Kidney epithelial cell (primary cell): ENCODE measurements at regions not wholly inside any gene's neighbourhood (a gene's known extent, or its start where the extent isn't known, plus 50 kb on each side); places are given as distances from the start of the nearest gene placed in this dataset.

Experiments
- DNase-seq: peaks from one replicate; pipeline ENCODE4 v3.0.0-alpha.2; 2010; ENCODE audit warnings: low read depth
- H3K27me3 ChIP-seq: 2 replicates; pipeline ENCODE4 v1.6.0; 2011; ENCODE audit warnings: low read length; ENCODE audit not compliant: control insufficient read depth, insufficient read depth
- H3K36me3 ChIP-seq: 2 replicates; pipeline ENCODE4 v1.5.1; 2011; ENCODE audit warnings: low read length; ENCODE audit not compliant: control insufficient read depth, insufficient read depth
- H3K4me3 ChIP-seq: 2 replicates; pipeline ENCODE4 v1.5.1; 2011; ENCODE audit warnings: low read depth, mild to moderate bottlenecking, control low read depth, low read length
- CTCF ChIP-seq: IDR thresholded peaks from 2 replicates; pipeline ENCODE4 v1.5.1; 2011; ENCODE audit warnings: mild to moderate bottlenecking, moderate library complexity, low read length, control low read depth, inconsistent platforms; ENCODE audit not compliant: insufficient read depth, poor library complexity, severe bottlenecking

DNA sequence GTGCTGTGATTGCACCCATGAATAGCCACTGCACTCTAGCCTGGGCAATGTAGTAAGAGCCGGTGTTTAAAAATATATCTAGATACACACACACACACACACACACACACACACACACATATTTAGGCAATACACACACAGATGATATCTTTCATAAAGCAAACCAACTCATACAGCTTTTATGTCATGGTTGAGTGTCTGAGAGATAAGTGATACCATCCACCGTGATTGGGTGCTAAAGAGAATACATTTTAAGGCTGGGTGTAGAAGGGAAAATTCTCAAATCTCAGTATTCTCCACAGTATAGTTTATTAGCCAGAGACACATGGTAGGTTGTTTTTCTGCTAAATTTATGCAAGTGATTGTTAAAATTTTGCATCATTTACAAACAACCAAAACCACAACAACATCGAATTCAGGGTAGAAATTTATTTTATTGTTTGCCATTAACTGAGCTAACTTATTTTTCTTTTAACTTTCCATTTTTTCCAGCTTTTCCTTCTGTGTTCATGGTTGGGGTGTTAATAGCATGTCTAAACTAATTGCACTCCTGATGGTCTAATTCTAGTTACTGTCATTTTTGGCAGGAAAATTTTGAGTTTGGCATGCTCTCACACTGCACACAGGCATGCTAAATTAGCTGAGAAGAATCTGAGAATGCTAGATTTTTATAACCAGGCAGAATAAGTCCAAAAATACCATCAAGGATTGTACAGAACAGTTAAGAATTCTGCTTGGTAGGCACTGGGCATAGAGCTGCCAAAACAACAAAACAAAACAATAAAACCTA lies 57.9 kb upstream of the SYPL1 start:
- no peaks in the 10 kb centered on the region for H3K36me3 ChIP-seq
- no peak for TF ChIP-seq CTCF
- DNase-seq: no peak
- H3K27me3 ChIP-seq: no peaks in the 10 kb centered on the region
- H3K4me3 ChIP-seq: no peak overlapping the region

DNA sequence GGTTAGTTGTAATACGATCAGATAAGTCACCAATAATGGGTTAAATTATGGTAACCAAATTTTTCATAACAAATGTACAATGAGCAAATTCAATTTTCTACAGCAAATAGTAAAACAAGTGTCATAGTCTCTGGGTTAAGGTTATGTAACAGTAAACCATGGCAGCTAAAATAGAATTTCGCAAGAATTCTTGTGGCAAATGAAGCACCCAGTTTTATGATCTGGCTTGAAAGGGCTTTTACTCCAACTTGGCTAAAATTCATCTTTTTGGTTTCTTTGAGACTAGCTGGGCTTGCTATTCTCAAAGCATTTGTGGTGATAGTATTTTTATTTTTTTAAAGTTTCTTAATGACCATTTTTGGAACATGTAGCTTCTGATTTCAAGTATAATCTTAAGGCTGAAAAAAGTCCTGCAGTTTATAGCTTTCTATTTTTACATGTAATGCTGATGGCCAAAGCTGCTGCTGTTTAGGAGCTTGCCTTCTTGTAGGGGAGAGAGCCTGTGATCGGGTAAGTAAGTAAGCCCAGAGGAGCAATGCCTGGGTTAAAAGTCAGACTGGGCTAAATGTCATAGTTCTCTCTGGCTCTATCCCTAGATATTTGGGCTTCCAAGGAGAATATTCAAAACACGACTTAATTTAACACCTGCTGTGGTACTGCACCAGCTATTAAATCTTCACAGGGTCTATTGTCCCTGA lies 55.5 kb upstream of the SYPL1 start:
- H3K36me3 ChIP-seq: no peaks in the 10 kb centered on the region
- H3K27me3 ChIP-seq: no peaks in the 10 kb centered on the region
- no peak for DNase-seq
- TF ChIP-seq CTCF: no peak
- H3K4me3 ChIP-seq: no peak overlapping the region

DNA sequence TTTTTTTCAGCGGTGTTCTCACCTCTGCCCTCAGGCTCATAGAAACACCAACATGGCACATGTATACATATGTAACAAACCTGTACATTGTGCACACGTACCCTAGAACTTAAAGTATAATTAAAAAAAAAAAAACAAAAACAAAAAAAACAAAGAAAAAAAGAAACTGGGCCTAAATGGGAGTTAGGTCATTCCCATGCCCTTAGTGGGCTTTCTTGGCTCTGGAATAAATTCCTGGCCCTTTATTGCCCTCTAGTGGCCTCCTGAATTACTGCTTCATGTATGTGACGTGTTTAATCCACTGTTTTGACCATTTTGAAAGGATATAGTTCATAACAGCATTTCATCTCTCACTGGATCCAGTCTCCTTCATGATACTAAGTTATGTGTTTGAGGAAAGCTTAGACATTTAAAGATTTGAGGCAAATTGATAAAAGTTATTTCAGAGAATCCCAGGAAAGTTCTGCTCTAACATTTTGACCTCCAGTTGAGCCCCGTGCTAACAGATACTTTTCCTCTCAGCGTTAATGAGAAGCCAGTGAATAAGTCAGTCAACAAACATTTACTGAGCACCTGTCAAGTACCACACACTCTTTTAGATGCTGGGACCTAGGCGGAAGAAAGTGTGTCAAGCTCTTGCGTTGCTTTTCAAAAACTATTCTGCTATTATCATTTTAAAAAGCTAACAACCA lies 54.7 kb upstream of the SYPL1 start:
- peak; percentile 38 for DNase-seq
- no peak overlapping the region for H3K4me3 ChIP-seq
- no peaks in the 10 kb centered on the region for H3K36me3 ChIP-seq
- H3K27me3 ChIP-seq: no peaks in the 10 kb centered on the region
- TF ChIP-seq CTCF: peak; percentile 75

DNA sequence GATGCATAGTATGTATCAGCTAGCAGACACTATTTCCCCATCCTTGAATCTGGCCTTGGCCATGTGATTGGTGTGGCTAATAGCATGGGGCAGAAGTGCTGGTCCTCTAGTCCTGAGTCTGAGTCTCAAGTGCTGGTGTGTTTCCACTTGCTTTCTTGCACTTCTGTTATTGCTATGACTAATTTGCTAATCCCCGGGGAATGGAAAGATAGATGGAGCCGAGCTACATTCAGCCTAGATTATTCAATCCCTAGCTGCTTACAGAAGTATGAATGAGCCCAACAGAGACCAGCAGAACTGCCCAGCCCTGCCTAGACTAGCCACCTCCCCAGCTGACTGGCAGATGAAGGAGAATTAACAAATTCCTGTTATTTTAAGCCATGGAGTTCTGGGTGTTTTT lies 53.2 kb upstream of the SYPL1 start:
- H3K4me3 ChIP-seq: no peak overlapping the region
- no peaks in the 10 kb centered on the region for H3K27me3 ChIP-seq
- DNase-seq: no peak
- TF ChIP-seq CTCF: no peak
- H3K36me3 ChIP-seq: no peaks in the 10 kb centered on the region

GRCh38 chr7:106163257-106163656 lies 51.1 kb upstream of the SYPL1 start:
- TF ChIP-seq CTCF: no peak
- no peaks in the 10 kb centered on the region for H3K27me3 ChIP-seq
- no peaks in the 10 kb centered on the region for H3K36me3 ChIP-seq
- H3K4me3 ChIP-seq: no peak overlapping the region
- DNase-seq: no peak
